GM12878 (cell line): ENCODE measurements at regions not wholly inside any gene's neighbourhood (a gene's known extent, or its start where the extent isn't known, plus 50 kb on each side); places are given as distances from the start of the nearest gene placed in this dataset.

Experiments used
- ATAC-seq: fragments of 200-7000 bp; cut with Tn5 transposase; 3 replicates; pipeline ENCODE4 v1.9.1; 2020; ENCODE audit warnings: mild to moderate bottlenecking, moderate library complexity
- BruUV-seq: library from RNA; stranded (reverse); fragments of 400-500 nt; replicated peaks from 2 replicates; lab custom pipeline; 2021; lab: Mats Ljungman, UMichigan
- CTCF ChIA-PET: fragments of 300-600 bp; sonication (Branson Sonifier 250); formaldehyde crosslinking; extraction: SDS; loops from one replicate; lab custom pipeline; 2021; ENCODE audit warnings: inconsistent platforms; lab: Yijun Ruan, JAX
- POLR2A ChIA-PET: fragments of 350-600 bp; formaldehyde crosslinking; extraction: SDS; loops from one replicate; lab custom pipeline; 2021; ENCODE audit warnings: inconsistent platforms; lab: Charles Lee
- RAD21 ChIA-PET: fragments of 300-600 bp; sonication (Branson Sonifier 250); formaldehyde crosslinking; loops from one replicate; lab custom pipeline; 2023; ENCODE audit warnings: antibody characterized with exemption; ENCODE audit not compliant: unreplicated experiment; lab: Charles Lee
- SMC1A ChIA-PET: fragments of 300-600 bp; sonication (Branson Sonifier 250); formaldehyde crosslinking; loops from one replicate; lab custom pipeline; 2023; ENCODE audit not compliant: unreplicated experiment, uncharacterized antibody; lab: Charles Lee
- DNase-seq: peaks from one replicate; pipeline ENCODE4 v3.0.0-alpha.2; 2011; ENCODE audit warnings: low read depth, low spot score
- FAIRE-seq: peaks from 3 replicates; lab custom pipeline; 2011; peaks lifted over from hg19 to GRCh38; lab: Jason Lieb, UNC
- H2AFZ ChIP-seq: 2 replicates; pipeline ENCODE4 v1.6.0; 2011; ENCODE audit warnings: low read depth, low read length, control low read depth; ENCODE audit not compliant: control insufficient read depth
- H3K27ac ChIP-seq: 2 replicates; pipeline ENCODE4 v1.5.1; 2011; ENCODE audit warnings: control low read depth; ENCODE audit not compliant: control insufficient read depth, insufficient read depth
- H3K27me3 ChIP-seq, 2 experiments: replicated peaks in 1 of 2; 2 replicates each; pipeline versions ENCODE4 v1.6.0 to v1.6.1; 2011; ENCODE audit warnings: low read length in 1 of 2; ENCODE audit not compliant: control insufficient read depth in 2 of 2, insufficient read depth in 2 of 2
- H3K36me3 ChIP-seq, 2 experiments: 2 replicates each; pipeline ENCODE4 v1.5.1; 2011; ENCODE audit warnings: low read length in 1 of 2; ENCODE audit not compliant: control insufficient read depth in 2 of 2, insufficient read depth in 2 of 2
- H3K4me1 ChIP-seq: 2 replicates; pipeline ENCODE4 v1.6.1; 2011; ENCODE audit warnings: mild to moderate bottlenecking, low read length, moderate library complexity, mixed read lengths; ENCODE audit not compliant: control insufficient read depth, insufficient read depth
- H3K4me2 ChIP-seq: 2 replicates; pipeline ENCODE4 v1.6.0; 2011; ENCODE audit warnings: control low read depth; ENCODE audit not compliant: control insufficient read depth, insufficient read depth
- H3K4me3 ChIP-seq: fragments of 200-600 bp; sonication (generic); 2 replicates; pipeline ENCODE4 v1.5.1; 2016
- H3K79me2 ChIP-seq: 2 replicates; pipeline ENCODE4 v1.6.0; 2011; ENCODE audit warnings: low read length; ENCODE audit not compliant: control insufficient read depth, insufficient read depth
- H3K9ac ChIP-seq: 2 replicates; pipeline ENCODE4 v1.8.0; 2011; ENCODE audit warnings: low read length, control low read depth, mixed read lengths; ENCODE audit not compliant: control insufficient read depth, insufficient read depth
- H3K9me3 ChIP-seq: replicated peaks from 3 replicates; pipeline ENCODE4 v1.5.1; 2011; ENCODE audit warnings: mild to moderate bottlenecking, low read length; ENCODE audit not compliant: control insufficient read depth, insufficient read depth
- H4K20me1 ChIP-seq: 2 replicates; pipeline ENCODE4 v1.6.0; 2011; ENCODE audit not compliant: control insufficient read depth, insufficient read depth
- CHD2 ChIP-seq: IDR thresholded peaks from 2 replicates; pipeline ENCODE4 v1.6.1; 2011; ENCODE audit warnings: low read depth, low read length, improper control_type of control experiment, borderline replicate concordance
- CTCF ChIP-seq, 3 experiments: IDR thresholded peaks in 2 of 3; conservative IDR thresholded peaks in 1 of 3; 2 replicates each; pipeline ENCODE4 v1.5.1; 2011; ENCODE audit warnings: low read depth in 3 of 3, low read length in 3 of 3, mild to moderate bottlenecking in 3 of 3, control low read depth in 2 of 3, moderate library complexity in 2 of 3, inconsistent platforms in 1 of 3, mixed read lengths in 1 of 3; ENCODE audit not compliant: control insufficient read depth in 2 of 3, insufficient read depth in 1 of 3; ENCODE audit errors: extremely low read depth in 1 of 3
- ESRRA ChIP-seq: IDR thresholded peaks from 2 replicates; pipeline ENCODE4 v1.6.1; 2012; ENCODE audit warnings: mild to moderate bottlenecking, low read length, improper control_type of control experiment
- GATAD2B ChIP-seq: fragments of 450-650 bp; conservative IDR thresholded peaks from 2 replicates; pipeline ENCODE4 v1.6.1; 2017; ENCODE audit warnings: low read depth, mild to moderate bottlenecking, moderate library complexity
- HCFC1 ChIP-seq: fragments of 150-350 bp; IDR thresholded peaks from 2 replicates; pipeline ENCODE4 v1.6.1; 2014; ENCODE audit warnings: low read length
- HDAC6 ChIP-seq: fragments of 200-600 bp; sonication (generic); IDR thresholded peaks from one replicate; pipeline ENCODE4 v1.8.0; 2017; ENCODE audit warnings: antibody characterized with exemption; ENCODE audit not compliant: unreplicated experiment
- KAT2A ChIP-seq: conservative IDR thresholded peaks from 2 replicates; pipeline ENCODE4 v1.6.1; 2011; ENCODE audit warnings: low read depth, low read length; ENCODE audit not compliant: control insufficient read depth
- KDM1A ChIP-seq: fragments of 200-600 bp; sonication (generic); IDR thresholded peaks from 2 replicates; pipeline ENCODE4 v1.6.1; 2016; ENCODE audit warnings: borderline replicate concordance
- PAX8 ChIP-seq: fragments of 450-650 bp; IDR thresholded peaks from 2 replicates; pipeline ENCODE4 v1.6.1; 2017; ENCODE audit warnings: mild to moderate bottlenecking, moderate library complexity
- RAD21 ChIP-seq: IDR thresholded peaks from 2 replicates; pipeline ENCODE4 v1.6.1; 2011; ENCODE audit warnings: mild to moderate bottlenecking, low read depth, low read length, moderate library complexity; ENCODE audit not compliant: insufficient read depth
- SMAD5 ChIP-seq: IDR thresholded peaks from 2 replicates; pipeline ENCODE4 v1.6.1; 2016; ENCODE audit warnings: antibody characterized with exemption, low read depth
- SRF ChIP-seq, 2 experiments: IDR thresholded peaks; 2 replicates each; pipeline ENCODE4 v1.6.1; 2011; ENCODE audit warnings: low read depth in 2 of 2, low read length in 2 of 2, mild to moderate bottlenecking in 1 of 2, moderate library complexity in 1 of 2
- STAT3 ChIP-seq: IDR thresholded peaks from 2 replicates; pipeline ENCODE4 v1.6.1; 2011; ENCODE audit warnings: low read depth, low read length, improper control_type of control experiment
- TARDBP ChIP-seq: IDR thresholded peaks from 2 replicates; pipeline ENCODE4 v1.6.1; 2016; ENCODE audit warnings: borderline replicate concordance
- USF1 ChIP-seq: IDR thresholded peaks from 2 replicates; pipeline ENCODE4 v1.6.1; 2011; ENCODE audit warnings: borderline replicate concordance, low read depth, mild to moderate bottlenecking, moderate library complexity, mixed read lengths, low read length; ENCODE audit not compliant: insufficient read depth; ENCODE audit errors: extremely low read length
- YBX1 ChIP-seq: fragments of 450-650 bp; IDR thresholded peaks from 2 replicates; pipeline ENCODE4 v1.6.1; 2016; ENCODE audit warnings: antibody characterized with exemption
- ZNF207 ChIP-seq: fragments of 450-650 bp; IDR thresholded peaks from 2 replicates; pipeline ENCODE4 v1.6.1; 2014; ENCODE audit warnings: antibody characterized with exemption, mild to moderate bottlenecking, borderline replicate concordance
- WGBS: methylation state at CpG from one replicate; pipeline ENCODE4 v1.1.6; 2016; ENCODE audit warnings: low lambda C conversion rate; ENCODE audit not compliant: insufficient replicate concordance, insufficient coverage; ENCODE audit errors: missing lambda C conversion rate; 5-methylcytosine and 5-hydroxymethylcytosine counted together
- in situ Hi-C: fragments of 300-500 bp; cut with MboI; formaldehyde crosslinking; loops from 9 replicates; pipeline ENCODE4 v1.14.3; 2018; ENCODE audit warnings: mixed read lengths
- intact Hi-C: fragments of 100-400 bp; cut with micrococcal nuclease; formaldehyde crosslinking; loops from one replicate; pipeline ENCODE4 v1.14.2; 2022; ENCODE audit not compliant: unreplicated experiment

GRCh38 chr14:45664668-45665356, 411.8 kb upstream of the MIS18BP1 start:
- Histone ChIP-seq H3K36me3 (no peaks in the 10 kb centered on the region), H3K27me3 (no peaks in the 10 kb centered on the region), H3K9me3 (no peaks in the 10 kb centered on the region), H3K4me2 (no peak overlapping the region), H3K79me2 (no peaks in the 10 kb centered on the region), H3K27ac (no peak overlapping the region), H3K9ac (no peak overlapping the region), H3K4me3 (no peak overlapping the region), H2AFZ (no peak overlapping the region), H3K4me1 (no peaks in the 10 kb centered on the region), H4K20me1 (no peaks in the 10 kb centered on the region)
- TF ChIP-seq STAT3 (no peak), KDM1A (no peak), TARDBP (no peak), CTCF (IDR thresholded peaks at IDR 0.05 in 2 of 3, conservative IDR thresholded peaks at IDR 0.05 in 1 of 3; ENCODE audit: control insufficient read depth in 2 of 3, extremely low read depth in 1 of 3, insufficient read depth in 1 of 3, low read depth in 3 of 3, low read length in 3 of 3) (peak in 2 of 3 experiments; percentile 15 to 32; a peak in 3 of 6 replicates), HDAC6 (no peak)
- RAD21 ChIA-PET, result no interaction called here
- DNase-seq (no peak), ATAC-seq (peak; percentile 64), FAIRE-seq (no peak)
- POLR2A ChIA-PET, result no interaction called here
- intact Hi-C loops (no loop called here), in situ Hi-C loops (no loop called here)
- no TSS peak for BruUV-seq
- SMC1A ChIA-PET, result interaction anchor here (1.5 to 1.7 kb wide), 2 partner anchors 13 to 132 kb away, joined by 4 read pairs; no protein-coding TSS in a partner anchor
- 28% methylated on average over 7 of the region's 7 CpGs for whole genome bisulfite sequencing
- CTCF ChIA-PET, result interaction anchor here (0.6 to 2.1 kb wide), 2 partner anchors 14 to 134 kb away, joined by 3 to 6 read pairs; no protein-coding TSS in a partner anchor

GRCh38 chr14:45658917-45659299, 405.9 kb upstream of the MIS18BP1 start:
- FAIRE-seq, result no peak

More at GRCh38 chr14:45658917-45659299, 405.9 kb upstream of the MIS18BP1 start:
- Histone ChIP-seq H2AFZ (no peak overlapping the region), H3K27me3 (no peaks in the 10 kb centered on the region), H3K36me3 (no peaks in the 10 kb centered on the region)
- SMC1A ChIA-PET, result no interaction called here
- in situ Hi-C loops, result no loop called here
- TF ChIP-seq CHD2, result no peak
- no peak for TF ChIP-seq SMAD5
- TF ChIP-seq KAT2A, result no peak
- no peak for TF ChIP-seq GATAD2B
- TF ChIP-seq ZNF207, result no peak
- TF ChIP-seq YBX1, result no peak
- TF ChIP-seq USF1, result no peak
- no peak for TF ChIP-seq HCFC1
- TF ChIP-seq SRF (IDR thresholded peaks at IDR 0.05; ENCODE audit: low read depth in 2 of 2, low read length in 2 of 2), result no peak
- no peak for TF ChIP-seq ESRRA
- TF ChIP-seq RAD21, result no peak
- TF ChIP-seq PAX8, result no peak
- TF ChIP-seq, all 136 proteins: peak for 0
- Histone ChIP-seq H3K27ac (no peak overlapping the region), H3K4me1 (no peaks in the 10 kb centered on the region), H3K4me3 (no peak overlapping the region), H3K9me3 (no peaks in the 10 kb centered on the region), H3K4me2 (no peak overlapping the region), H3K79me2 (no peaks in the 10 kb centered on the region), H4K20me1 (no peaks in the 10 kb centered on the region), H3K9ac (no peak overlapping the region)
- ATAC-seq (no peak), DNase-seq (no peak)
- no TSS peak for BruUV-seq
- 15% methylated on average over 4 of the region's 4 CpGs for WGBS
- CTCF ChIA-PET, result no interaction called here
- intact Hi-C loops, result no loop called here
- POLR2A ChIA-PET, result no interaction called here
- RAD21 ChIA-PET, result no interaction called here
